ENCODE measurements at regions not wholly inside any gene's neighbourhood (a gene's known extent, or its start where the extent isn't known, plus 50 kb on each side); places are given as distances from the start of the nearest gene placed in this dataset.

DNA sequence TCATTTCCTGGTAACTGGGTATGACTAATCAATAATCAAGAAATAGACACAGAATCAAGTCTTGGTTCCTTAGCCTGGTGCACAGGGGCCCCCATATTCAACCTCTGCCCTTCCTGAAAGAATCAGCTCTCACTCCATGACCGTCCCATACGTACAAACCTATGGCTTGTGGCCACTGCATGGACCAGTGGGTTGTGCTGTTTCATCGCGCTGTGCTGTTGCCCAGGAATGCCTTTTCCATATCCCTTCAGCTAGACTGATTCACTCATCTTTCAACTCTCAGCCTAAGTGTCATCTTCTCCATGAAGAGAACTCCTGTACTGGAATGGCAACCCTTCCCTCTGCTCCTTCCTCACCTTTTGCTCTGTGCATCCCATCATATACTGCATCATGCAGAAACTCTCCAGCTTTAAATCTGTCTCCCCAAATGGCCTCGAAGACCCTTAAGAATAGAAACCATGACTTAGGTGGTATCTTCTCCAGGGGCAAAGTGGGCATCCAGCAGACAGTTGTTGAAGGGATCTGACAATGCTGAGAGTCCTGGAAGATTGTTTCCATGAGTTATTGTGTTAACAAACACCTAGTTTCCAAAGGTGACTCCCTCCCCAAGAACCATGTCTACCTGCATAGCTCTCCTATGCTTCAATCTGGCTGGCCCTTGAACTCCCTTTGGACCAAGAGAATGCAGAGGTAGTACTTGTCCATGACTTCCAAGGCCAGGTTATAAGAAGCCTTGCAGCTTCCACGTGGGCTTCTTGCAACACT is 180.8 kb downstream of the ACTL7B start:
- Histone ChIP-seq H3K9ac (ENCODE audit: low read depth, low read length, poor library complexity, severe bottlenecking) (no peak overlapping the region), H3K4me3 (ENCODE audit: low read length, poor library complexity, severe bottlenecking) (no peak overlapping the region), H3K36me3 (ENCODE audit: insufficient read depth, low read length) (no peaks in the 10 kb centered on the region), H3K27me3 (ENCODE audit: insufficient read depth, low read length, poor library complexity, severe bottlenecking) (no peaks in the 10 kb centered on the region), H3K9me2 (replicated peaks; ENCODE audit: low read depth, low read length) (no peaks in the 10 kb centered on the region), H4K20me1 (ENCODE audit: insufficient read depth, low read length, poor library complexity, severe bottlenecking) (no peaks in the 10 kb centered on the region), H2AFZ (ENCODE audit: low read length) (no peak overlapping the region), H3K9me3 (ENCODE audit: insufficient read depth, low read depth, low read length) (0 out of 2 replicates have a peak, but pooled peaks cover 4% of the 10 kb centered on the region), H3K4me2 (ENCODE audit: low read depth, low read length, poor library complexity, severe bottlenecking) (no peak overlapping the region), H3F3A (ENCODE audit: low read depth) (no peaks in the 10 kb centered on the region), H3K79me2 (ENCODE audit: insufficient read depth, low read length) (no peaks in the 10 kb centered on the region), H3K4me1 (ENCODE audit: insufficient read depth, low read length, poor library complexity, severe bottlenecking) (no peaks in the 10 kb centered on the region)
- TF ChIP-seq, protein P1, sequence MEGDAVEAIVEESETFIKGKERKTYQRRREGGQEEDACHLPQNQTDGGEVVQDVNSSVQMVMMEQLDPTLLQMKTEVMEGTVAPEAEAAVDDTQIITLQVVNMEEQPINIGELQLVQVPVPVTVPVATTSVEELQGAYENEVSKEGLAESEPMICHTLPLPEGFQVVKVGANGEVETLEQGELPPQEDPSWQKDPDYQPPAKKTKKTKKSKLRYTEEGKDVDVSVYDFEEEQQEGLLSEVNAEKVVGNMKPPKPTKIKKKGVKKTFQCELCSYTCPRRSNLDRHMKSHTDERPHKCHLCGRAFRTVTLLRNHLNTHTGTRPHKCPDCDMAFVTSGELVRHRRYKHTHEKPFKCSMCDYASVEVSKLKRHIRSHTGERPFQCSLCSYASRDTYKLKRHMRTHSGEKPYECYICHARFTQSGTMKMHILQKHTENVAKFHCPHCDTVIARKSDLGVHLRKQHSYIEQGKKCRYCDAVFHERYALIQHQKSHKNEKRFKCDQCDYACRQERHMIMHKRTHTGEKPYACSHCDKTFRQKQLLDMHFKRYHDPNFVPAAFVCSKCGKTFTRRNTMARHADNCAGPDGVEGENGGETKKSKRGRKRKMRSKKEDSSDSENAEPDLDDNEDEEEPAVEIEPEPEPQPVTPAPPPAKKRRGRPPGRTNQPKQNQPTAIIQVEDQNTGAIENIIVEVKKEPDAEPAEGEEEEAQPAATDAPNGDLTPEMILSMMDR (conservative IDR thresholded peaks at IDR 0.05; ENCODE audit: low read length), result no peak
- TF ChIP-seq EZH2phosphoT487 (IDR thresholded peaks at IDR 0.05; ENCODE audit: borderline replicate concordance), result no peak

DNA sequence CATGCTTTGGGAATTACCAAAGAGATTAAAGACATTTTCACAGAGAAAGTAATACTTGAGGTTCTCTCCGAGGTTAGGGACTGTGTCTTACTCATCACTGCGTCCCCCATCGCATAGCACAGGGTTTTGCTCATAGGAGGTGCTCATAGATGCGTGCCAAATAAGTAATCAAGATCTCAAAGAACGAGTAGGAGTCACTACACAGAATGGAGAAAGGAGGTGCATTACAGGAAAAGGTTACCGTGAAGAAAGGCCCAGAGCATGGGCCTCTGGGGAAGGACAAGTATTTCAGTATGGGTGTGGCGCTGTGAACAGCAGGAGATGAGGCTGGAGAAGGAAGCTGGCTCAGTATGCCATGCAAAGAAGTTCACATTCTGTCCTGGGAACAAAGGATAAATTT is 182.4 kb downstream of the ACTL7B start:
- H3K9me3 ChIP-seq (ENCODE audit: insufficient read depth, low read depth, low read length), result 0 out of 2 replicates have a peak, but pooled peaks cover 4% of the 10 kb centered on the region
- H2AFZ ChIP-seq (ENCODE audit: low read length), result no peak overlapping the region
- H3F3A ChIP-seq (ENCODE audit: low read depth), result no peaks in the 10 kb centered on the region
- no peak overlapping the region for H3K4me2 ChIP-seq (ENCODE audit: low read depth, low read length, poor library complexity, severe bottlenecking)
- TF ChIP-seq, protein P1 (conservative IDR thresholded peaks at IDR 0.05; ENCODE audit: low read length), result no peak
- TF ChIP-seq EZH2phosphoT487 (IDR thresholded peaks at IDR 0.05; ENCODE audit: borderline replicate concordance), result no peak
- no peak overlapping the region for H3K4me3 ChIP-seq (ENCODE audit: low read length, poor library complexity, severe bottlenecking)
- no peaks in the 10 kb centered on the region for H3K36me3 ChIP-seq (ENCODE audit: insufficient read depth, low read length)
- no peaks in the 10 kb centered on the region for H3K4me1 ChIP-seq (ENCODE audit: insufficient read depth, low read length, poor library complexity, severe bottlenecking)
- H3K9me2 ChIP-seq (replicated peaks; ENCODE audit: low read depth, low read length), result no peaks in the 10 kb centered on the region
- no peaks in the 10 kb centered on the region for H3K79me2 ChIP-seq (ENCODE audit: insufficient read depth, low read length)
- H3K27me3 ChIP-seq (ENCODE audit: insufficient read depth, low read length, poor library complexity, severe bottlenecking), result no peaks in the 10 kb centered on the region
- H4K20me1 ChIP-seq (ENCODE audit: insufficient read depth, low read length, poor library complexity, severe bottlenecking), result no peaks in the 10 kb centered on the region
- H3K9ac ChIP-seq (ENCODE audit: low read depth, low read length, poor library complexity, severe bottlenecking), result no peak overlapping the region

DNA sequence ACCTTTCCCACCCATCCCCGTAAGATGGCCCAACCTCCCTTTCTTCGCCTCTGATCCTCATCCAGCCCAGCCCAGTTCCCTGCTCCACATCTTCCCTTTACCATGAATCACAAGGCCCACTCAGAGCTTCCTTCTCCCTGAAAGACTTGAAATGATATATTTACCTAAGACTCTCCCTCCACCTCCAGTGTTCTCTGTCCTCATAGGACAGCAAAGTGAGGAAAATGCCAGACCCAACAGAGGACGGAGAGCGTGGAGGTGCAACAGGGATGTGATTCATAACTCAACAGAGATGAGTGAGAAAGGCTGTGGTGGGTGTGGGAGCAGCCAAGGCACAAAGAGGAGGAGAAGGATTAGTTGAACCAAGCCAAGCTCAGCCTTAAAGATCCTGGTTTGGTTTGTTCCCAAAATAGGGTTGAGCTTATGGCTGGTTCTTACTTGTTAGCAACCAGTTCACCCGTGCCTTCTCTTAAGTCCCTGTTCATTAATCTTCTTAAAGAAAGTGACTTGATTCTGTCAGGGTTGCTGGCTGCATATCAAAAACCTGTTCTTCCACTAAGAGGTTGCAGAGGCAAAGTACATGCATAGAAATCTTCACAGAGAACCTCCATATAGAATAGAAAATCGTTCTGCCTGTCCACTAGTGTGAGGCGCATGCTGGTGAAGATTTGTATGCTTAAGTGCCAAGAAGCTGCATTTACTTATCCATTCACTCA is 183.2 kb downstream of the ACTL7B start:
- Histone ChIP-seq H3K4me2 (ENCODE audit: low read depth, low read length, poor library complexity, severe bottlenecking) (no peak overlapping the region), H3K9me2 (replicated peaks; ENCODE audit: low read depth, low read length) (no peaks in the 10 kb centered on the region), H2AFZ (ENCODE audit: low read length) (no peak overlapping the region), H3K27me3 (ENCODE audit: insufficient read depth, low read length, poor library complexity, severe bottlenecking) (no peaks in the 10 kb centered on the region), H3K4me3 (ENCODE audit: low read length, poor library complexity, severe bottlenecking) (no peak overlapping the region), H3K9me3 (ENCODE audit: insufficient read depth, low read depth, low read length) (0 out of 2 replicates have a peak, but pooled peaks cover 4% of the 10 kb centered on the region), H3K4me1 (ENCODE audit: insufficient read depth, low read length, poor library complexity, severe bottlenecking) (no peaks in the 10 kb centered on the region), H3F3A (ENCODE audit: low read depth) (no peaks in the 10 kb centered on the region), H3K79me2 (ENCODE audit: insufficient read depth, low read length) (no peaks in the 10 kb centered on the region), H4K20me1 (ENCODE audit: insufficient read depth, low read length, poor library complexity, severe bottlenecking) (no peaks in the 10 kb centered on the region), H3K36me3 (ENCODE audit: insufficient read depth, low read length) (no peaks in the 10 kb centered on the region), H3K9ac (ENCODE audit: low read depth, low read length, poor library complexity, severe bottlenecking) (no peak overlapping the region)
- TF ChIP-seq EZH2phosphoT487 (IDR thresholded peaks at IDR 0.05; ENCODE audit: borderline replicate concordance), result no peak
- TF ChIP-seq, protein P1 (conservative IDR thresholded peaks at IDR 0.05; ENCODE audit: low read length), result no peak

Data from Loucy (cell line).